Ascending aorta (tissue), 2 donors: ENCODE measurements at regions not wholly inside any gene's neighbourhood (a gene's known extent, or its start where the extent isn't known, plus 50 kb on each side); places are given as distances from the start of the nearest gene placed in this dataset.

Source experiments
- DNase-seq, 2 donors: peaks; one replicate each; pipeline ENCODE4 v3.0.0-alpha.2; 2019; ENCODE audit warnings: low spot score in 2 of 2
- H3K27ac ChIP-seq, 2 donors: fragments of 200-600 bp; sonication (generic); one replicate each; pipeline ENCODE4 v1.5.1; 2016 to 2017; ENCODE audit warnings: mild to moderate bottlenecking in 1 of 2
- H3K27me3 ChIP-seq: fragments of 200-600 bp; sonication (generic); one replicate; pipeline ENCODE4 v1.5.1; 2017
- H3K36me3 ChIP-seq, 2 donors: fragments of 200-600 bp; sonication (generic); one replicate each; pipeline ENCODE4 v1.5.1; 2016
- H3K4me1 ChIP-seq, 2 donors: fragments of 200-600 bp; sonication (generic); one replicate each; pipeline ENCODE4 v1.5.1; 2016 to 2017; ENCODE audit warnings: mild to moderate bottlenecking in 1 of 2
- H3K4me3 ChIP-seq, 2 donors: fragments of 200-600 bp; sonication (generic); one replicate each; pipeline ENCODE4 v1.5.1; 2016 to 2017; ENCODE audit warnings: mild to moderate bottlenecking in 1 of 2
- H3K9me3 ChIP-seq, 2 donors: fragments of 200-600 bp; sonication (generic); one replicate each; pipeline ENCODE4 v1.5.1; 2016
- CTCF ChIP-seq, 3 experiments: fragments of 200-600 bp in 2 of 3; fragments of 450-650 bp in 1 of 3; sonication (generic) in 2 of 3; IDR thresholded peaks; one replicate each; pipeline ENCODE4 v1.5.1; 2016 to 2019; ENCODE audit warnings: antibody characterized with exemption in 3 of 3, mild to moderate bottlenecking in 1 of 3, moderate library complexity in 1 of 3
- intact Hi-C: fragments of 100-400 bp; cut with DNase I; formaldehyde crosslinking; loops from one replicate; pipeline ENCODE4 v1.15.1; 2023

- no peak overlapping the region for H3K27ac ChIP-seq
- peak in 1 of 2 donors; percentile 31 for DNase-seq
- H3K9me3 ChIP-seq: no peaks in the 10 kb centered on the region
- no peaks in the 10 kb centered on the region for H3K27me3 ChIP-seq
- no peaks in the 10 kb centered on the region for H3K36me3 ChIP-seq
- H3K4me1 ChIP-seq: no peaks in the 10 kb centered on the region
- intact Hi-C loops: no loop called here
- no peak for TF ChIP-seq CTCF (IDR thresholded peaks at IDR 0.05)
- H3K4me3 ChIP-seq: no peak overlapping the region
These were observed 117.0 kb upstream of the RET start for GRCh38 chr10:42959833-42960232.

- H3K4me3 ChIP-seq: no peak overlapping the region
- H3K27me3 ChIP-seq: no peaks in the 10 kb centered on the region
- peak in 1 of 2 donors; percentile 52 for DNase-seq
- no peaks in the 10 kb centered on the region for H3K4me1 ChIP-seq
- no peaks in the 10 kb centered on the region for H3K36me3 ChIP-seq
- intact Hi-C loops: no loop called here
- no peak for TF ChIP-seq CTCF (IDR thresholded peaks at IDR 0.05)
- H3K9me3 ChIP-seq: no peaks in the 10 kb centered on the region
- H3K27ac ChIP-seq: no peak overlapping the region
These were observed 116.3 kb upstream of the RET start for GRCh38 chr10:42960491-42960990.

- intact Hi-C loops: no loop called here
- Histone ChIP-seq H3K4me1 (no peaks in the 10 kb centered on the region), H3K36me3 (no peaks in the 10 kb centered on the region), H3K27me3 (no peaks in the 10 kb centered on the region), H3K9me3 (no peaks in the 10 kb centered on the region), H3K27ac (no peak overlapping the region), H3K4me3 (no peak overlapping the region)
- TF ChIP-seq CTCF (IDR thresholded peaks at IDR 0.05): no peak
- peak in 1 of 2 donors; percentile 54 for DNase-seq
These were observed 115.7 kb upstream of the RET start for GRCh38 chr10:42960991-42961795.

- peak in 1 of 2 donors; percentile 30 for DNase-seq
- Histone ChIP-seq H3K27me3 (no peaks in the 10 kb centered on the region), H3K4me3 (no peak overlapping the region), H3K4me1 (no peaks in the 10 kb centered on the region), H3K27ac (no peak overlapping the region), H3K36me3 (no peaks in the 10 kb centered on the region), H3K9me3 (no peaks in the 10 kb centered on the region)
- no peak for TF ChIP-seq CTCF (IDR thresholded peaks at IDR 0.05)
- intact Hi-C loops: no loop called here
These were observed 115.1 kb upstream of the RET start for GRCh38 chr10:42961796-42962109.

GRCh38 chr10:42962110-42962901 lies 114.6 kb upstream of the RET start:
- intact Hi-C loops: no loop called here
- Histone ChIP-seq H3K9me3 (no peaks in the 10 kb centered on the region), H3K4me1 (no peaks in the 10 kb centered on the region), H3K36me3 (no peaks in the 10 kb centered on the region), H3K4me3 (no peak overlapping the region), H3K27me3 (no peaks in the 10 kb centered on the region), H3K27ac (no peak overlapping the region)
- no peak for TF ChIP-seq CTCF (IDR thresholded peaks at IDR 0.05)
- DNase-seq: peak in 1 of 2 donors; percentile 55
